Endothelial cell of umbilical vein (primary cell): ENCODE measurements at regions not wholly inside any gene's neighbourhood (a gene's known extent, or its start where the extent isn't known, plus 50 kb on each side); places are given as distances from the start of the nearest gene placed in this dataset.

Experiments
- BruUV-seq: library from RNA; stranded (reverse); fragments of 400-500 nt; replicated peaks from 2 replicates; lab custom pipeline; 2021; lab: Mats Ljungman, UMichigan
- CTCF ChIA-PET: fragments of 300-600, 350-600 bp; sonication (Branson Sonifier 250); formaldehyde crosslinking; loops from one replicate; lab custom pipeline; 2021; ENCODE audit warnings: antibody characterized with exemption, inconsistent platforms; lab: Charles Lee
- POLR2A ChIA-PET: fragments of 300-600, 350-600 bp; sonication (Branson Sonifier 250); formaldehyde crosslinking; loops from one replicate; lab custom pipeline; 2021; ENCODE audit warnings: antibody characterized with exemption, inconsistent platforms; lab: Charles Lee
- DNase-seq: peaks from one replicate; pipeline ENCODE4 v3.0.0-alpha.2; 2011; ENCODE audit warnings: low read depth, low spot score
- FAIRE-seq: peaks from 2 replicates; lab custom pipeline; 2011; peaks lifted over from hg19 to GRCh38; lab: Jason Lieb, UNC
- H2AFZ ChIP-seq: 2 replicates; pipeline ENCODE4 v1.6.0; 2012; ENCODE audit warnings: low read depth, low read length, control low read depth, inconsistent platforms
- H3K27ac ChIP-seq: 2 replicates; pipeline ENCODE4 v1.5.1; 2011; ENCODE audit warnings: low read depth, mild to moderate bottlenecking, control low read depth, low read length, moderate library complexity; ENCODE audit not compliant: insufficient read depth
- H3K27me3 ChIP-seq, 2 experiments: 2 replicates each; pipeline versions ENCODE4 v1.6.0 to v1.6.1; 2011; ENCODE audit warnings: low read length in 2 of 2, mixed read lengths in 1 of 2; ENCODE audit not compliant: control insufficient read depth in 2 of 2, insufficient read depth in 2 of 2
- H3K36me3 ChIP-seq, 2 experiments: 2 replicates in 1 of 2; 3 replicates in 1 of 2; pipeline ENCODE4 v1.5.1; 2011; ENCODE audit warnings: low read length in 2 of 2, mild to moderate bottlenecking in 1 of 2, moderate library complexity in 1 of 2; ENCODE audit not compliant: control insufficient read depth in 2 of 2, insufficient read depth in 2 of 2; ENCODE audit errors: extremely low read depth in 1 of 2
- H3K4me1 ChIP-seq: 3 replicates; pipeline ENCODE4 v1.5.1; 2011; ENCODE audit warnings: mild to moderate bottlenecking, low read length; ENCODE audit not compliant: control insufficient read depth, insufficient read depth; ENCODE audit errors: extremely low read depth
- H3K4me2 ChIP-seq: 2 replicates; pipeline ENCODE4 v1.6.1; 2011; ENCODE audit warnings: low read length, control low read depth, mixed read lengths; ENCODE audit not compliant: insufficient read depth
- H3K4me3 ChIP-seq, 3 experiments: fragments of 200-600 bp in 1 of 3; sonication (generic), shearing (Covaris generic) in 1 of 3; replicated peaks in 1 of 3; 2 replicates each; pipeline ENCODE4 v1.5.1; 2011 to 2016; ENCODE audit warnings: control low read depth in 3 of 3, low read length in 3 of 3, mild to moderate bottlenecking in 2 of 3, inconsistent platforms in 1 of 3, low read depth in 1 of 3, moderate library complexity in 1 of 3; ENCODE audit not compliant: insufficient read depth in 1 of 3
- H3K79me2 ChIP-seq: 2 replicates; pipeline ENCODE4 v1.6.0; 2012; ENCODE audit warnings: low read length, inconsistent platforms; ENCODE audit not compliant: control insufficient read depth, insufficient read depth
- H3K9ac ChIP-seq: replicated peaks from 2 replicates; pipeline ENCODE3; 2011; ENCODE audit warnings: low read length, control low read depth; ENCODE audit not compliant: insufficient read depth; ENCODE audit errors: extremely low read depth
- H3K9me1 ChIP-seq: replicated peaks from 3 replicates; pipeline ENCODE4 v1.6.0; 2011; ENCODE audit warnings: mild to moderate bottlenecking, low read length; ENCODE audit not compliant: control insufficient read depth, insufficient read depth; ENCODE audit errors: extremely low read depth
- H3K9me3 ChIP-seq: replicated peaks from 2 replicates; pipeline ENCODE4 v1.5.1; 2012; ENCODE audit warnings: low read length, inconsistent platforms; ENCODE audit not compliant: control insufficient read depth, insufficient read depth
- H4K20me1 ChIP-seq: replicated peaks from 2 replicates; pipeline ENCODE3; 2011; ENCODE audit warnings: mild to moderate bottlenecking, low read length; ENCODE audit not compliant: control insufficient read depth, insufficient read depth; ENCODE audit errors: extremely low read depth
- FOS ChIP-seq: IDR thresholded peaks from 2 replicates; pipeline ENCODE4 v1.6.1; 2011; ENCODE audit warnings: mild to moderate bottlenecking, low read length, moderate library complexity, borderline replicate concordance; ENCODE audit not compliant: insufficient read depth
- GATA2 ChIP-seq: IDR thresholded peaks from 2 replicates; pipeline ENCODE4 v1.7.0; 2011; ENCODE audit warnings: low read depth, mild to moderate bottlenecking, moderate library complexity, mixed read lengths, low read length; ENCODE audit not compliant: insufficient read length, insufficient read depth
- JUN ChIP-seq: IDR thresholded peaks from 2 replicates; pipeline ENCODE4 v1.6.1; 2011; ENCODE audit warnings: borderline replicate concordance, low read depth; ENCODE audit not compliant: insufficient read length, insufficient read depth
- MYC ChIP-seq: IDR thresholded peaks from one replicate; pipeline ENCODE4 v1.6.1; 2011; ENCODE audit warnings: mild to moderate bottlenecking, low read depth, low read length
- dilution Hi-C: fragments of 300-500 bp; cut with MboI; formaldehyde crosslinking; loops from one replicate; pipeline ENCODE4 v1.15.0; 2019; ENCODE audit warnings: low sequenced_read_pairs; ENCODE audit not compliant: extremely low pct_ligation_motif_present
- intact Hi-C: fragments of 100-400 bp; cut with micrococcal nuclease; formaldehyde crosslinking; loops from one replicate; pipeline ENCODE4 v1.10.0; 2022
- TF ChIP-seq, protein P1 (sequence below), 2 donors: IDR thresholded peaks; 1 replicate in 1 of 2; 2 replicates in 1 of 2; pipeline ENCODE4 v1.5.1; 2011; ENCODE audit warnings: low read length in 2 of 2, mild to moderate bottlenecking in 2 of 2, moderate library complexity in 2 of 2, control low read depth in 1 of 2, inconsistent platforms in 1 of 2, low read depth in 1 of 2; ENCODE audit not compliant: insufficient read depth in 1 of 2; ENCODE audit errors: extremely low read depth in 1 of 2
- TF ChIP-seq, protein P2 (sequence below): IDR thresholded peaks from 2 replicates; pipeline ENCODE4 v1.6.1; 2011; ENCODE audit not compliant: insufficient read depth, insufficient read length

DNA sequence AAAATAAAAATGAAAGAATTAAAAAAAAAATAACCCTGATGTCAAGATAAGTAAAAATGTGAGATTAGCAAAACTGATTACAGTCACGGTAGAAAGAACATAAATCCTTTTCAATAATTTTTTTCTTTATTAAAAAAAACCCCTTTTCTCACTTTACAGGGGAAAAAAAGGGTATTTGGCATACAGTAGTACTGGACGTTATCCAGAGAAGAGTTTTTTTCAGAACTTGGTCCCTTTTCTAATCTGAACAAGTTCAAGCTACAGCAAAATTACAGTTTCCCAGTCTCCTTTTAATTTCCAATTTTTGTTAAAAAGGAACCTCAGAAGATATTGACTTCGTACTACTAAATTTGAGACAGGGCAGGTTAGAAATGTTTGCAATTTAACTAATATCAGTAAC, 134.7 kb upstream of the DCN start:
- Histone ChIP-seq H3K9me1 (no peaks in the 10 kb centered on the region), H3K4me1 (no peaks in the 10 kb centered on the region), H4K20me1 (no peaks in the 10 kb centered on the region), H3K9ac (no peak overlapping the region), H3K36me3 (no peaks in the 10 kb centered on the region), H3K4me3 (no peak overlapping the region), H3K4me2 (no peak overlapping the region), H3K9me3 (no peaks in the 10 kb centered on the region), H3K79me2 (no peaks in the 10 kb centered on the region), H2AFZ (no peak overlapping the region), H3K27me3 (no peaks in the 10 kb centered on the region), H3K27ac (no peak overlapping the region)
- DNase-seq, result no peak
- ChIA-PET CTCF (interaction anchor here (2.3 kb wide), 1 partner anchor 10 kb away, joined by 19 read pairs; no protein-coding TSS in a partner anchor), POLR2A (no interaction called here)
- dilution Hi-C loops (no loop called here), intact Hi-C loops (loop anchor here (5.0 kb wide), 1 partner anchor 315 kb away; the partner anchor contains the start of gene EPYC)
- BruUV-seq, result no TSS peak
- TF ChIP-seq GATA2 (no peak), MYC (no peak), JUN (no peak), FOS (no peak)
- TF ChIP-seq, protein P1, sequence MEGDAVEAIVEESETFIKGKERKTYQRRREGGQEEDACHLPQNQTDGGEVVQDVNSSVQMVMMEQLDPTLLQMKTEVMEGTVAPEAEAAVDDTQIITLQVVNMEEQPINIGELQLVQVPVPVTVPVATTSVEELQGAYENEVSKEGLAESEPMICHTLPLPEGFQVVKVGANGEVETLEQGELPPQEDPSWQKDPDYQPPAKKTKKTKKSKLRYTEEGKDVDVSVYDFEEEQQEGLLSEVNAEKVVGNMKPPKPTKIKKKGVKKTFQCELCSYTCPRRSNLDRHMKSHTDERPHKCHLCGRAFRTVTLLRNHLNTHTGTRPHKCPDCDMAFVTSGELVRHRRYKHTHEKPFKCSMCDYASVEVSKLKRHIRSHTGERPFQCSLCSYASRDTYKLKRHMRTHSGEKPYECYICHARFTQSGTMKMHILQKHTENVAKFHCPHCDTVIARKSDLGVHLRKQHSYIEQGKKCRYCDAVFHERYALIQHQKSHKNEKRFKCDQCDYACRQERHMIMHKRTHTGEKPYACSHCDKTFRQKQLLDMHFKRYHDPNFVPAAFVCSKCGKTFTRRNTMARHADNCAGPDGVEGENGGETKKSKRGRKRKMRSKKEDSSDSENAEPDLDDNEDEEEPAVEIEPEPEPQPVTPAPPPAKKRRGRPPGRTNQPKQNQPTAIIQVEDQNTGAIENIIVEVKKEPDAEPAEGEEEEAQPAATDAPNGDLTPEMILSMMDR (IDR thresholded peaks at IDR 0.05; ENCODE audit: extremely low read depth in 1 of 2, insufficient read depth in 1 of 2, low read depth in 1 of 2, low read length in 2 of 2), result no peak
- TF ChIP-seq, protein P2, sequence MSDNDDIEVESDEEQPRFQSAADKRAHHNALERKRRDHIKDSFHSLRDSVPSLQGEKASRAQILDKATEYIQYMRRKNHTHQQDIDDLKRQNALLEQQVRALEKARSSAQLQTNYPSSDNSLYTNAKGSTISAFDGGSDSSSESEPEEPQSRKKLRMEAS, result no peak
- FAIRE-seq, result no peak
